Adrenal gland (tissue), 5 donors: ENCODE measurements at regions not wholly inside any gene's neighbourhood (a gene's known extent, or its start where the extent isn't known, plus 50 kb on each side); places are given as distances from the start of the nearest gene placed in this dataset.

ENCODE experiments used
- POLR2A ChIP-seq, 2 donors: fragments of 450-650 bp; IDR thresholded peaks; one replicate each; pipeline ENCODE4 v1.6.1; 2017; ENCODE audit warnings: antibody characterized with exemption in 2 of 2, mild to moderate bottlenecking in 2 of 2, moderate library complexity in 1 of 2
- TF ChIP-seq, protein P1 (sequence below), 6 experiments: fragments of 450-650 bp in 4 of 6; fragments of 200-600 bp in 2 of 6; sonication (generic) in 1 of 6; IDR thresholded peaks; 1 replicate in 5 of 6; 2 replicates in 1 of 6; pipeline versions ENCODE4 v1.5.1 to v1.8.0; 2016 to 2021; ENCODE audit warnings: antibody characterized with exemption in 6 of 6, mild to moderate bottlenecking in 2 of 6, moderate library complexity in 1 of 6
- donor health status: DM: no; HTN: no; CAD: no.

DNA sequence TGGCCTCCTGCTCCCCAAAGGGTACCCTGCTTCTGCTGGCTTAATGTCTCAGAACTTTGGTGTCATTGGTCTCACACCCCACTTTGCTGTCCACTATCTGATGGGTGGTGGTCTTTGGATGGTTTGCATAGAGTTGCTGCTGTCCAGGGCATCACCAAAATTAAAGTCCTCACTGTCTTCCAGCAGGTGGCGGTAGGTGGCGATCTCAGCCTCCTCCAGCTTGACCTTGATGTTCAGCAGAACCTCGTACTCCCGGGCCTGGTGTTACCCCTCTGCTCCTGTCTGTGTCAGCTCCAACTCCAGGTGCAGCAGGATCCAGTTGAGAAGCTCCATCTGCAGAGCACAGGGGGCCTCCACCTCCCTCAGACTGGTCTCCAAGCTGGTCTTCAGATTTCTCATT is 1169.5 kb upstream of the PABPC4L start:
- TF ChIP-seq, protein P1, sequence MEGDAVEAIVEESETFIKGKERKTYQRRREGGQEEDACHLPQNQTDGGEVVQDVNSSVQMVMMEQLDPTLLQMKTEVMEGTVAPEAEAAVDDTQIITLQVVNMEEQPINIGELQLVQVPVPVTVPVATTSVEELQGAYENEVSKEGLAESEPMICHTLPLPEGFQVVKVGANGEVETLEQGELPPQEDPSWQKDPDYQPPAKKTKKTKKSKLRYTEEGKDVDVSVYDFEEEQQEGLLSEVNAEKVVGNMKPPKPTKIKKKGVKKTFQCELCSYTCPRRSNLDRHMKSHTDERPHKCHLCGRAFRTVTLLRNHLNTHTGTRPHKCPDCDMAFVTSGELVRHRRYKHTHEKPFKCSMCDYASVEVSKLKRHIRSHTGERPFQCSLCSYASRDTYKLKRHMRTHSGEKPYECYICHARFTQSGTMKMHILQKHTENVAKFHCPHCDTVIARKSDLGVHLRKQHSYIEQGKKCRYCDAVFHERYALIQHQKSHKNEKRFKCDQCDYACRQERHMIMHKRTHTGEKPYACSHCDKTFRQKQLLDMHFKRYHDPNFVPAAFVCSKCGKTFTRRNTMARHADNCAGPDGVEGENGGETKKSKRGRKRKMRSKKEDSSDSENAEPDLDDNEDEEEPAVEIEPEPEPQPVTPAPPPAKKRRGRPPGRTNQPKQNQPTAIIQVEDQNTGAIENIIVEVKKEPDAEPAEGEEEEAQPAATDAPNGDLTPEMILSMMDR (IDR thresholded peaks at IDR 0.05): no peak
- no peak for TF ChIP-seq POLR2A (IDR thresholded peaks at IDR 0.05)
